NCI-H187 (cell line): ENCODE measurements at regions not wholly inside any gene's neighbourhood (a gene's known extent, or its start where the extent isn't known, plus 50 kb on each side); places are given as distances from the start of the nearest gene placed in this dataset.
"Not testable (repeated sequence)": the region's sequence is repeated elsewhere in the genome, so short reads cannot be mapped to it uniquely, and the experiment has no call there.

ENCODE experiments used
- DNase-seq, 2 experiments: peaks; one replicate each; lab custom pipeline; 2025; lab: John Stamatoyannopoulos, UW

DNA sequence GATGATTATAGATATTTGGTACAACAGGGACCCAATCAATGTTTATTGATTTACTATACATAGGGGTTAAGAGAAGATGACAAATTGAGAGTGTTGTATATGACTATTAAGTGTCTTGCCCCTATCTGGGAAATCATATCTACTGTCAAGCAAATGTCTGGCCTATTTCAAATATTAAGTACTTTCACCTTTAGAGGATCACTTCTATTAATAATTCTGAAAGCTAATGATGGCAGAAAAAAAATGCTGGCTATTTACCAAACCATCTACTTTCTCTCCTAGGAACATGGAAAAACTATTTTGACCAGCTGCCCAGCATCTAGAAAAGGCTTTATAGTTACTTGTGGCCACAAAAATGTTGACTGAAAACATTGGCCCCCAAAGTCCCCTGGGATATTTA, 632.3 kb upstream of the ZNF385D start:
- DNase-seq: no peak

- DNase-seq: no peak
Measured at GRCh38 chr3:22386107-22386506, 635.1 kb upstream of the ZNF385D start.

- DNase-seq: no peak
Measured at GRCh38 chr3:22392286-22392685, 641.3 kb upstream of the ZNF385D start.

GRCh38 chr3:22392859-22393258, 641.8 kb upstream of the ZNF385D start:
- no peak for DNase-seq

GRCh38 chr3:22399566-22399965, 648.6 kb upstream of the ZNF385D start:
- DNase-seq: no peak

GRCh38 chr3:22401499-22401898, 650.5 kb upstream of the ZNF385D start:
- DNase-seq: no peak

DNA sequence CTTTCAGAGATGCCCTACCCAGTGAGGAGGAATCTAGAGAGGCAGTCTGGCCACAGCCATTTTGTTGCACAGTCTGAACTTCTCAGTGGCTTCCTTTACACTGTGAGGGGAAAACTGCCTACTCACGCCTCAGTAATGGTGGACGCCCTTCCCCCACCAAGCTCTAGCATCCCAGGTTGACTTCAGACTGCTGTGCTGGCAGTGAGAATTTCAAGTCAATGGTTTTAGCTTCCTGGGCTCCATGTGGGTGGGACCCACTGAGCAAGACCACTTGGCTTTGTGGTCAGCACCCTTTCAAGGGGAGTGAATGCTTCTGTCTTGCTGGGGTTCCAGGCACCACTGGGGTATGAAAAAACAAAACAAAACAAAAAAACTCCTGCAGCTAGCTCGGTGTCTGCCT, 663.2 kb upstream of the ZNF385D start:
- no peak for DNase-seq

DNA sequence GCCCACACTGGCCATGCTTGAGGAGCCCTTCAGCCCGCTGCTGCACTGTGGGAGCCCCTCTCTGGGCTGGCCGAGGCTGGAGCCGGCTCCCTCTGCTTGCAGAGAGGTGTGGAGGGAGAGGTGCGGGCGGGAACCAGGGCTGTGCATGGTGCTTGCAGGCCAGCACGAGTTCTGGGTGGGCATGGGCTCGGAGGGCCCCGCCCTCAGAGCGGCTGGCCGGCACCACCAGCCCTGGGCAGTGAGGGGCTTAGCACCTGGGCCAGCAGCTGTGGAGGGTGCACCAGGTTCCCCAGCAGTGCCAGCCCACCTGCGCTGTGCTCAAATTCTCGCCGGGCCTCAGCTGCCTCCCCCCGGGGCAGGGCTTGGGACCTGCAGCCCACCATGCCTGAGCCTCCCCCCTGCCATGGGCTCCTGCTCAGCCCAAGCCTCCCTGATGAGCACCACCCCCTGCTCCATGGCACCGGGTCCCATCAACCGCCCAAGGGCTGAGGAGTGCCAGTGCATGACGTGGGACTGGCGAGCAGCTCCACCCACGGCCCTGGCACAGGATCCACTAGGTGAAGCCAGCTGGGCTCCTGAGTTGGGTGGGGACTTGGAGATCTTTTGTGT, 665.9 kb upstream of the ZNF385D start:
- DNase-seq: not testable (repeated sequence)

DNA sequence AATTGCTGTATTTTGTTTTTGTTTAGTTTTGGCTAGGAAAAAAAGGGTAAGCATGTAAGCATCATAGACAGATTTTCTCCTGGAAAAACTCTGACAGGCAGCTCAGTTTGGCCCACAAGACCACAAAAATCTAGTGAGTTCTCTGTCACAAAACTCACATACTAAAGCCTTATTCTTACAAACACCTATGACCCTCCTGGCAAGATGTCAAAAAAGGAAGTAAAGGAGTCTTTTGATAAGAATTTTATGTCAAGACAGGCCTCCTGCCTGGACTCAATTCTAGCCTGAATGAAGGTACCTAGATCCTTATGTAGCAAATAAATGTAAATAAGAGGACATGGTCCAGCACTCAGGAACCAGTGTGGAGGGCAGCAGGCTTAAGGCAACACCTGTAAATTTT, 668.3 kb upstream of the ZNF385D start:
- no peak for DNase-seq

GRCh38 chr3:22421589-22421988, 670.6 kb upstream of the ZNF385D start:
- DNase-seq: no peak

DNA sequence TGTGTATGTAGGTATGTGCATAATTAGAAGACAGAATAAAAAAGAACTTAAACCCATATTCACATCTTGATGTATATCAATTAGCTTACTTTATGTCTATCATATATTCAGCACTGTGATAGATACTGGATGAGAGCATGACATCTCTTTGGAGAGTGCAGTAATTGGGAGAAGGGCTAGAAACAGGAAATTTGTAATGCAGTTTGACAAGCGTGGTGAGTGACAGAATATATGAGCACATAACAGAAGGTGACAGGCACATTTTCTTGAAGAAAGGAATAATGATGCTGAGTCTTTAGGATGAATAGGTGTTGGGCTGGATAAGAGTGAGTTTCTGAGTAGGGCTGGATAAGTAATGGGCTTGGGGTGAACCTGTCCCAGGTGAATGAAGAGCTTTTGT, 680.3 kb upstream of the ZNF385D start:
- no peak for DNase-seq

DNA sequence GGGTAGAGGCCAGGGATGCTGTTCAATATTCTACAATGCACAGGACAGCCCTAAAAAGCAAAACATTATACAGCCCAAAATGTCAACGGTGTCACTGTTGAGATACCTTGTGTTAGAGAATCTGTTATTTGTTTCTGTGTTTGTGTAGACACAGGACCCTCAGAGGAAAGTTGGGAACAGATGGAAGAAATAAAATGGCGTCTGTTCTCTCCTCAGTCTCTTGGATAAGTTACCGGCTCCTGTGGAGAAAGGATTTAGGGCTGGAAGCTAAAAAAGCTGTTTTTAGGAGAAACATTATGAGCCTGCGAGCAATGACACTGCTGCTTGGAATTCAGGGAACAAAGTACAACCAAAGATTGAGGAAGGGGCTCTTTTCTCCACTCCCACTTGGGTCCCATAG, 688.6 kb upstream of the ZNF385D start:
- no peak for DNase-seq

GRCh38 chr3:22441711-22442110, 690.7 kb upstream of the ZNF385D start:
- no peak for DNase-seq

DNA sequence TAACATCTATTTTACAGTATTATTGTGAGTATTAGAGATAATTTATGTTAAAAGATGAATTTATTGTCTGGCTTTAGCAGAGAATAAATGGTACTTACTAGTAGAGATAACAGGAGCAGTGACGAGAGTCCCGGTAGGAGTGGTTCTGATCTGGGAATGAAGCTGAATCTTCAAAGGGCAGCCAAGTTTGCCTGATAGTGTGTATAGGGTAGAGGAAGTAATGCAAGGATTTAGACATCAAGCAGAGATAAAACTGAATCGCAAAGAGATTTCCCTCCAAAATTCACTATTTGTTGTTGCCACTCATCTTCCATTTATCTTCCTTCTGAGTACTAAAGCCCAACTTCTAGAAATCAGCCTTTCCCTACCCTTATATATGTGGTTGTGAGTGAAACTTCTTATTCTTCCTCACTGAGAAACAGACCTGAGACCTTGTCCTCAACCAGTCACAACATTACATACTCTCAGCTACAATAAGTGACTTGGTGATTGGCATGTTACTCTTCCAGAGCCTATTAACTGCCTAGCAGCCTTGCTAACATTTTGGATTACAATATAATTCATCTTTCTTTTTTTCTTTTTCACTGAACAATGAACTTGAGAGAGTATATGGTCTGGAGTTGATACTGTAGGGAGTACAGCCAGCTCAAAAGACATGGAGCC, 692.7 kb upstream of the ZNF385D start:
- no peak for DNase-seq

DNA sequence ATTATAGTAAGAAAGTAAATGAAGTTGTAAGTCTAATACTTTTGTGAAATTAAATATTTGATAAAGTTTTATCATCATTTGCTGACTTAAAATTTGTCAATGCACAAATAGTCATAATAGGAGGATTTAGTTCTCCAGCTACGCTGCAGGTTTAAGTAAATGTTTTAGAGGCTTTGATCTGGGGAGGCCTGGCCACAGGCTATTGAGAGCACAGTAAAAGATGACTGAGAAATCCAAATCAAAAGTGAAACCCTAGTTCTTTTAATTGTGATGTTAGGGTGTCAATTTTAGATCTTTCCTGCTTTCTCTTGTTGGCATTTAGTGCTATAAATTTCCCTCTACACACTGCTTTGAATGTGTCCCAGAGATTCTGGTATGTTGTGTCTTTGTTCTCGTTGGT, 694.3 kb upstream of the ZNF385D start:
- not testable (repeated sequence) for DNase-seq

DNA sequence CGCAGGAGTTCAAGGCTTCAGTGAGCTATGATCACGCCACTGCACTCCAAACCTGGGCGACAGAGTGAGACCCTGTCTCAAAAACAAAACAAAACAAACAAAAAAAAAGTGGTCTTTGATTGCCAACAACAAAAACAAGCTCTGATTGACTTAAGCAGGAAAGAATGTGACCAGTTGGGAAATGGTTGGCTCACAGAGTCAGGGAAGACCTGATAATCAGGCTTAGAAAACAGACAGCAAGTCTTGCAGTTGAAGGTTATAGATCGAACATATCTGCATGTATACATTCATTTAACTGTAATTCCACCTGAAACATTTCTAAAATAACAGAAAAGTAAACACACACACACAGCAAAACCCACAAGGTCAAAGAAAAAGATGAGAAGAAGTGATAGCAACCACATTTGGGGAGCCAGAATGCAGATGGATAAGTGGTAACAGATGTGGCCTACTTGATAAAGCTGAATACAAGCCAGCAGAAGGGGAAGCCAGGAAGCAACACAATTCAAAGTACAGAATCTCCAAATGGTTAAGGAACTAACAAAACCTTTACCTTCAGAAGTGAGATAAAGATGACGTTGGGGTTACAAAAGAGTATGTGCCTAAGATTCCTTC, 699.9 kb upstream of the ZNF385D start:
- no peak for DNase-seq

GRCh38 chr3:22451501-22451900, 700.5 kb upstream of the ZNF385D start:
- no peak for DNase-seq

DNA sequence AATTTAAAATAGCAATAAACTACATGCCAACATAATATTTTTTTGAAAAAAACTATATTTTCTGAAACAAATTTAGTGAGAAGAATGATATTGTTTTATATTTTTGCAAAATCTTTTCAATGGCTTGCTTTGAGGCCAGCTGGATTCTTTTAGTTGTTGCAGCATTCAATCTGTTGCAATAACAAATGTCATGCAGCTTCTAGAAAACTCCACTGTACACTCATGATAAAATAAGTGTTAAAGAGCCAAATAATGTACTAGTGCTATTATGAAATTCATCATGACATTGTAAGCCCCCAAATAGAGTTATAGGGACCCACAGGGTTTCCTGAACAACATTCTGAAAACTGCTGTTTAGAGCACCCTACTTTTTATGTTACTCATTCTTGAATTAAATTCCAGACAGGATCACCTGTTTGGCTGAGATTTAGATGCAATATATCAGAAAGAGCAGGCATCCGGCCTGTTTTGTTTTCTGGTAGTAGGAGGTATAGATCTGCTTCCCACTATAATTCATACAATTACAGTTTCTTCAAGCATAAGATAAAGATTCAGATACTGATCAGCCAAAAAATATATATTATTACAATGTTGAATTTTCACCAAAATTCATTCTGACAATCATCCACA, 703.0 kb upstream of the ZNF385D start:
- no peak for DNase-seq

GRCh38 chr3:22469995-22470394, 719.0 kb upstream of the ZNF385D start:
- no peak for DNase-seq

DNA sequence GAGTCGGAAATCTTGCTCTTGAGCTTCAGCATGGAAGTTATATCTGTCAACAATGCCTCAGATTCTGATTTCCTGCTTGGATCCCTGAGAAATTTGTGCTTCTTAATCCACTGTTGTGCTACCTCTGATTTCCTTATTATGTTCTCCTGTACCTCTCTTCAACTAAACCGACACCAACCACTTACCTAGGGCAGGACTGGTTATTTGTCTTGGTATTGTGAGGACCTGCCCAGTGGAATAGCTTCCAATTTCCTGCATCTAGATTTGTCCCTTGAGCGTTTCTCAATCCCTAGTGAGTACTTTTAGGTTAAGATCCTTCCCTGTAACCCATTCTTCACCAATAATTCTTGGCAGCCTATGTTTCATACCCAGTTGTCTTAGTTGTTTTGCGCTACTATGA, 720.5 kb upstream of the ZNF385D start:
- no peak for DNase-seq

DNA sequence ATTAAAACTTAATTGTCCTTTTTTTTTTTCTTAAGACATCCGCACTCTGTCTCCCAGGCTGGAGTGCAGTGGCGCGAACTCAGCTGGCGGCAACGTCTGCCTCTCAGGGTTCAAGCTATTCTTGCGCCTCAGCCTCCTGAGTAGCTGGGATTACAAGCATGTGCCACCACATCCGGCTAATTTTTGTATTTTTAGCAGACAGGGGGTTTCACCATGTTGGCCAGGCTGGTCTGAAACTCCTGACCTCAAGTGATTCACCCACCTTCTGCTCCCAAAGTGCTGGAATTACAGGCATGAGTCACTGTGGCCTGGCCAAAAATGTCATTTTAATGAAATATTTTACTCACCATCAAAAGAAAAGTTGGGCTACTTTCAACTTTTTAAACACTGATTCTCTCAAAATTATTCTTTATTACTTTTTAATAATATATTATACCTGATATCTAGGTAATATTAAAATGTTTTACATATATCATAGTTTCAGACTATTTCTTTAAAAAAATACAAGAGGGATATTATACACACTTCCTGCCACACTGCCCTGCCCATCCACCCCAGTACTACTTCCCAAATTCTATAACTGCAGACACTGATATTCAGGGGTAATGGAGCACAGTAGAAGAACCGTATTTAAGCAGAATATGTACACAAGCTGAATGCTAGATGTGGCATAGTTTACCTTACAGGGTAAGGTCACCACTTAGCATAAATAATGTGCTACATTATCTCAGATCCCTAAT, 723.9 kb upstream of the ZNF385D start:
- DNase-seq: no peak

- no peak for DNase-seq
Measured at GRCh38 chr3:22475665-22476240, 724.7 kb upstream of the ZNF385D start.
